Colonic mucosa (tissue), 4 donors: ENCODE measurements at regions not wholly inside any gene's neighbourhood (a gene's known extent, or its start where the extent isn't known, plus 50 kb on each side); places are given as distances from the start of the nearest gene placed in this dataset.

Experiments used
- DNase-seq: peaks from one replicate; pipeline ENCODE4 v3.0.0-alpha.2; 2020
- H3K27ac ChIP-seq: fragments of 200-600 bp; one replicate; pipeline ENCODE4 v1.8.0; 2021
- H3K27me3 ChIP-seq: fragments of 200-600 bp; one replicate; pipeline ENCODE4 v1.8.0; 2021
- H3K36me3 ChIP-seq: fragments of 200-600 bp; one replicate; pipeline ENCODE4 v1.8.0; 2021
- H3K4me1 ChIP-seq: fragments of 200-600 bp; one replicate; pipeline ENCODE4 v1.8.0; 2021; ENCODE audit warnings: mild to moderate bottlenecking
- H3K4me3 ChIP-seq: fragments of 200-600 bp; one replicate; pipeline ENCODE4 v1.8.0; 2021
- H3K9ac ChIP-seq, 2 donors: one replicate each; pipeline ENCODE4 v1.7.0; 2013; ENCODE audit warnings: control low read depth in 2 of 2, low read depth in 2 of 2, low read length in 2 of 2
- H3K9me3 ChIP-seq: fragments of 200-600 bp; one replicate; pipeline ENCODE4 v1.8.0; 2021
- CTCF ChIP-seq: fragments of 200-600 bp; IDR thresholded peaks from one replicate; pipeline ENCODE4 v1.8.0; 2022; ENCODE audit warnings: antibody characterized with exemption, mild to moderate bottlenecking
- intact Hi-C: fragments of 100-400 bp; cut with DNase I; formaldehyde crosslinking; loops from one replicate; pipeline ENCODE4 v1.14.1; 2022
- donor health status: healthy.
- donor health status: DM: no; HTN: no; CAD: no.
- donor health status: DM: no; HTN: no; CAD: no.

- intact Hi-C loops: no loop called here
- Histone ChIP-seq H3K27ac (no peak overlapping the region), H3K36me3 (no peaks in the 10 kb centered on the region), H3K4me1 (no peaks in the 10 kb centered on the region), H3K9ac (no peak overlapping the region), H3K4me3 (no peak overlapping the region), H3K27me3 (no peaks in the 10 kb centered on the region), H3K9me3 (no peaks in the 10 kb centered on the region)
- no peak for TF ChIP-seq CTCF
- DNase-seq: no peak
Observed at GRCh38 chr3:103803787-103804186, 1369.0 kb downstream of the ZPLD1 start.

GRCh38 chr3:103810167-103810566 lies 1375.4 kb downstream of the ZPLD1 start:
- no peaks in the 10 kb centered on the region for H3K4me1 ChIP-seq
- no peak for TF ChIP-seq CTCF
- H3K4me3 ChIP-seq: no peak overlapping the region
- H3K27me3 ChIP-seq: no peaks in the 10 kb centered on the region
- intact Hi-C loops: no loop called here
- DNase-seq: no peak
- no peaks in the 10 kb centered on the region for H3K9me3 ChIP-seq
- no peak overlapping the region for H3K9ac ChIP-seq
- H3K27ac ChIP-seq: no peak overlapping the region
- H3K36me3 ChIP-seq: no peaks in the 10 kb centered on the region

GRCh38 chr3:103813955-103814354 lies 1379.1 kb downstream of the ZPLD1 start:
- H3K27me3 ChIP-seq: no peaks in the 10 kb centered on the region
- H3K9me3 ChIP-seq: no peaks in the 10 kb centered on the region
- no peak overlapping the region for H3K4me3 ChIP-seq
- intact Hi-C loops: no loop called here
- no peaks in the 10 kb centered on the region for H3K4me1 ChIP-seq
- no peak overlapping the region for H3K27ac ChIP-seq
- H3K36me3 ChIP-seq: no peaks in the 10 kb centered on the region
- no peak for DNase-seq
- no peak for TF ChIP-seq CTCF
- H3K9ac ChIP-seq: no peak overlapping the region

DNA sequence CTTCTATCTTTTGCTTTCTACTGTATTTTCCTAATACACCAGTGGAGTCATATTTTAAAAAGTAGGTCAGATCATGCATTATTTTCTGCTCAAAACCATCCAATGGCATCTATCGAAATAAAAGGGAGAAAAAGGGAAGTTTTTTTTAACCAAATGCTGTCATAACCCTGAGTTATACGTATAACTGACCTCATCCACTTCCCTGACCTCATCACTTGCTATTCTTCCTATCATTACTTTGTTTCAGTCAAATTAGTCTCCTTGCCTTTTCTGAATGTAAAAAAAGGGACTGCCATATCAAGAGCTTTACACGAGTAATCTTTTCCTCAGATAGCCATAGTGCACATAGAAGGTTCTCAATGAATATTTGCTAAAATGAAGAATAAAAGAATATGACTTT lies 1383.6 kb downstream of the ZPLD1 start:
- Histone ChIP-seq H3K9ac (no peak overlapping the region), H3K36me3 (no peaks in the 10 kb centered on the region), H3K27ac (no peak overlapping the region), H3K9me3 (no peaks in the 10 kb centered on the region), H3K4me3 (no peak overlapping the region), H3K4me1 (no peaks in the 10 kb centered on the region), H3K27me3 (no peaks in the 10 kb centered on the region)
- no peak for TF ChIP-seq CTCF
- intact Hi-C loops: no loop called here
- DNase-seq: no peak

DNA sequence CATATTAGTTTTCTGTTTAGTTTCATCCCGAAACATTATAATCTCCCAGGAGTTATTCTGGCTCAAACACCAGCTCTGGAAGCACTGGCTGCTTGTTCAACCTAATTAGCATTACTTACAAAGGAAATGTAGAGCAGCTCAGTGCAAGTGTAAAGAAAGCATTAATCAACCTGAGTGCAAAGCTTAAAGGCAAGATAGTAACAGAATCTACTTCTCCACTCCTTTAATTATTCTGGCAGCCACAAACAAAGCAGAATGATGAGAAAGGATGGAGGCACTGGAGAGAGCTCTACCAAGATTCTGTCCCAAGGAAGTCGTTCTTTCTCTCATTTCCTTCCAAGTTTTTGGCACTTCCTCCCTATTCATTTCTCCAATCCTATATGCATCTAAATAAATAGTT lies 1384.0 kb downstream of the ZPLD1 start:
- no peak for TF ChIP-seq CTCF
- no peak overlapping the region for H3K9ac ChIP-seq
- intact Hi-C loops: no loop called here
- no peaks in the 10 kb centered on the region for H3K36me3 ChIP-seq
- H3K4me1 ChIP-seq: no peaks in the 10 kb centered on the region
- DNase-seq: no peak
- H3K27me3 ChIP-seq: no peaks in the 10 kb centered on the region
- no peak overlapping the region for H3K4me3 ChIP-seq
- no peaks in the 10 kb centered on the region for H3K9me3 ChIP-seq
- no peak overlapping the region for H3K27ac ChIP-seq

GRCh38 chr3:103825586-103825985 lies 1390.8 kb downstream of the ZPLD1 start:
- no peaks in the 10 kb centered on the region for H3K9me3 ChIP-seq
- H3K9ac ChIP-seq: no peak overlapping the region
- no peak for TF ChIP-seq CTCF
- H3K27me3 ChIP-seq: no peaks in the 10 kb centered on the region
- no peaks in the 10 kb centered on the region for H3K4me1 ChIP-seq
- no peak overlapping the region for H3K27ac ChIP-seq
- no peaks in the 10 kb centered on the region for H3K36me3 ChIP-seq
- no peak for DNase-seq
- no peak overlapping the region for H3K4me3 ChIP-seq
- intact Hi-C loops: no loop called here
